Upper lobe of right lung (tissue), 1 donor: ENCODE measurements at regions not wholly inside any gene's neighbourhood (a gene's known extent, or its start where the extent isn't known, plus 50 kb on each side); places are given as distances from the start of the nearest gene placed in this dataset.

Experiments used
- ATAC-seq: fragments of 200-7000 bp; cut with Tn5 transposase; one replicate; pipeline ENCODE4 v1.9.1; 2020; ENCODE audit warnings: mild to moderate bottlenecking, moderate library complexity
- DNase-seq: peaks from one replicate; pipeline ENCODE4 v3.0.0-alpha.2; 2020
- H3K27ac ChIP-seq: fragments of 200-600 bp; one replicate; pipeline ENCODE4 v1.8.0; 2022
- H3K27me3 ChIP-seq: fragments of 200-600 bp; one replicate; pipeline ENCODE4 v1.8.0; 2022; ENCODE audit warnings: mild to moderate bottlenecking
- H3K36me3 ChIP-seq: fragments of 200-600 bp; one replicate; pipeline ENCODE4 v1.8.0; 2022
- H3K4me1 ChIP-seq: fragments of 200-600 bp; one replicate; pipeline ENCODE4 v1.8.0; 2022
- H3K4me3 ChIP-seq: fragments of 200-600 bp; one replicate; pipeline ENCODE4 v1.8.0; 2022; ENCODE audit warnings: mild to moderate bottlenecking
- H3K9me3 ChIP-seq: fragments of 200-600 bp; one replicate; pipeline ENCODE4 v1.8.0; 2022
- CTCF ChIP-seq: fragments of 200-600 bp; IDR thresholded peaks from one replicate; pipeline ENCODE4 v1.8.0; 2022; ENCODE audit warnings: antibody characterized with exemption
- intact Hi-C: fragments of 100-400 bp; cut with DNase I; formaldehyde crosslinking; loops from one replicate; pipeline ENCODE4 v1.11.0; 2022
- donor health status: DM: no; HTN: yes; CAD: no; lungs with severe emphysema.

- DNase-seq (no peak), ATAC-seq (no peak)
- Histone ChIP-seq H3K27ac (no peak overlapping the region), H3K4me1 (no peaks in the 10 kb centered on the region), H3K4me3 (no peak overlapping the region), H3K27me3 (no peaks in the 10 kb centered on the region), H3K9me3 (no peaks in the 10 kb centered on the region), H3K36me3 (no peaks in the 10 kb centered on the region)
- intact Hi-C loops: no loop called here
- no peak for TF ChIP-seq CTCF
These were observed 58.4 kb upstream of the IRX3 start for GRCh38 chr16:54344646-54345630.

DNA sequence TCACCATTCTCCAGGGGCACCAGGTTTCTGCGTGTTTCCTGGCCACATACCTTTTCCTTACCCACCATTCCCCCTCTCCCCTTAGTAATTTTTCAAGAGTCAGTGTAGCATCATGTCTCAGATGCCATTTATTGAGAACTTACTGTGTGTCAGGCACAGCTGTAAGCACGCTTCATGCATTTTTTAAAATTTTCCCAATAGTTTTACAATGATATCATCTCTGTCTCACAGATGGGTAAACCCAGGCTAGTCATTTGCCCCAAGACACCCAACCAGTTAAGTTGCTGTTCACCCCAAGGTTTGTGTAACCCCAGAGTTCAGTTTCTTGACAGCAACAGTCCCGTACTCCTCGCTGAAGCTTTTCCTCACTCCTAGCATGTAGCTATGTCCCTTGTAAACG, 56.4 kb upstream of the IRX3 start:
- ATAC-seq (no peak), DNase-seq (no peak)
- Histone ChIP-seq H3K9me3 (no peaks in the 10 kb centered on the region), H3K27ac (peak overlapping the region; percentile 63), H3K4me1 (no peaks in the 10 kb centered on the region), H3K27me3 (peaks cover 4% of the 10 kb centered on the region), H3K4me3 (no peak overlapping the region), H3K36me3 (no peaks in the 10 kb centered on the region)
- intact Hi-C loops: no loop called here
- no peak for TF ChIP-seq CTCF

GRCh38 chr16:54341892-54342776, 55.5 kb upstream of the IRX3 start:
- no peaks in the 10 kb centered on the region for H3K36me3 ChIP-seq
- H3K4me3 ChIP-seq: no peak overlapping the region
- peak; percentile 76 for ATAC-seq
- peaks cover 4% of the 10 kb centered on the region for H3K27me3 ChIP-seq
- peak overlapping the region; percentile 63 for H3K27ac ChIP-seq
- no peak for TF ChIP-seq CTCF
- peak; percentile 71 for DNase-seq
- intact Hi-C loops: no loop called here
- H3K9me3 ChIP-seq: no peaks in the 10 kb centered on the region
- H3K4me1 ChIP-seq: no peaks in the 10 kb centered on the region

- intact Hi-C loops: no loop called here
- H3K9me3 ChIP-seq: no peaks in the 10 kb centered on the region
- no peak overlapping the region for H3K27ac ChIP-seq
- TF ChIP-seq CTCF: no peak
- ATAC-seq (no peak), DNase-seq (no peak)
- peaks cover 4% of the 10 kb centered on the region for H3K27me3 ChIP-seq
- no peak overlapping the region for H3K4me3 ChIP-seq
- H3K4me1 ChIP-seq: no peaks in the 10 kb centered on the region
- H3K36me3 ChIP-seq: no peaks in the 10 kb centered on the region
These were observed 53.9 kb upstream of the IRX3 start for GRCh38 chr16:54340531-54340930.

DNA sequence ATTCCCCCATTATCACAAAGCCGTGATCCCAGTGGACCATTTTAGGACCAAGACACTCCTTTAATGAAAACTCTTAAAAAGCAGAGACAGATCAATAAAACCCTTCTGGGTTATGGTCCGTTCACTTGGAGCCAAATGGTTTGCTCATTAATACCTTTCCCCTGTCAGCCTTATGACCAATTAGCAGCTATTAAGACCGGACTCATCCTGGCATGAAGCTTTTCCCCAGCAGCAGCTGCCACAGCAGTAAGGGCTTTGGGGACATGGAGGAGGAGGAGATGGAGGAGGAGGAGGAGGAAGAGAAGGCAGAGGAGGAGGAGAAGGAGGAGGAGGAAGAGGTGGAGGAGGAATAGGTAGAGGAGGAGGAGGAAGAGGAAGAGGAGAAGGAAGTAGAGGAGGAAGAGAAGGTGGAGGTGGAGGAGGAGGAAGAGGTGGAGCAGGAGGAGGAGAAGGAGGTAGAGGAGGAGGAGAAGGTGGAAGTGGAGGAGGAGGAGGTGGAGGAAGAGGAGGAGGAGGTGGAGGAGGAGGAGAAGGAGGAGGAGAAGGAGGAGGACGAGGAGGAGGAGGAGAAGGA, 50.1 kb upstream of the IRX3 start:
- TF ChIP-seq CTCF: no peak
- Histone ChIP-seq H3K4me1 (no peaks in the 10 kb centered on the region), H3K27ac (no peak overlapping the region), H3K27me3 (peaks cover 4% of the 10 kb centered on the region), H3K36me3 (no peaks in the 10 kb centered on the region), H3K4me3 (no peak overlapping the region), H3K9me3 (no peaks in the 10 kb centered on the region)
- DNase-seq (no peak), ATAC-seq (no peak)
- intact Hi-C loops: no loop called here
